ENCODE measurements at regions not wholly inside any gene's neighbourhood (a gene's known extent, or its start where the extent isn't known, plus 50 kb on each side); places are given as distances from the start of the nearest gene placed in this dataset.
"Not testable (repeated sequence)": the region's sequence is repeated elsewhere in the genome, so short reads cannot be mapped to it uniquely, and the experiment has no call there.

DNA sequence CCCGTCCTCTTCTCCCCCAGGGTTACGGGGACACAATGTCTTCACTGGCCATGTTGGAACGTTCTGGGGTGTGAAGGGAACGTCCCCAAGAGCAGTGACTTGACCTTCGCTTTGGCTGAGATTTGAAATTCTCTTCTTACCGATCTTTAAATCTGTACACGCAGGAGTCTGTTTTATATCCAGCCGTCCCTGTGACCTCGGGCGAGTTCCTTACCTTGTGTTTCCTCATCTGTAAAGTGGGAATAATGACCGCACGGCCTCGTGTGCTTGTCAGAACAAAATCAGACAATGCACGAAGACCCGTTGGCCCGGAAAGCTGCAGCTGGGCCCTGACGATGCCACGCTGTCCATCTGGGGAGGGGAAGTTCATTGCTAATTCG is 454.3 kb downstream of the PREX1 start:
- Mint-ChIP-seq H3K27ac (no peak overlapping the region), H3K9me3 (no peaks in the 10 kb centered on the region), H3K27me3 (peaks cover 5% of the 10 kb centered on the region), H3K4me3 (no peak overlapping the region), H3K4me1 (ENCODE audit: low read depth) (no peaks in the 10 kb centered on the region), H3K36me3 (ENCODE audit: low read depth) (no peaks in the 10 kb centered on the region)
- no peak for DNase-seq
- ChIA-PET POLR2A (no interaction called here), CTCF (no interaction called here)
- TF ChIP-seq, protein P1, sequence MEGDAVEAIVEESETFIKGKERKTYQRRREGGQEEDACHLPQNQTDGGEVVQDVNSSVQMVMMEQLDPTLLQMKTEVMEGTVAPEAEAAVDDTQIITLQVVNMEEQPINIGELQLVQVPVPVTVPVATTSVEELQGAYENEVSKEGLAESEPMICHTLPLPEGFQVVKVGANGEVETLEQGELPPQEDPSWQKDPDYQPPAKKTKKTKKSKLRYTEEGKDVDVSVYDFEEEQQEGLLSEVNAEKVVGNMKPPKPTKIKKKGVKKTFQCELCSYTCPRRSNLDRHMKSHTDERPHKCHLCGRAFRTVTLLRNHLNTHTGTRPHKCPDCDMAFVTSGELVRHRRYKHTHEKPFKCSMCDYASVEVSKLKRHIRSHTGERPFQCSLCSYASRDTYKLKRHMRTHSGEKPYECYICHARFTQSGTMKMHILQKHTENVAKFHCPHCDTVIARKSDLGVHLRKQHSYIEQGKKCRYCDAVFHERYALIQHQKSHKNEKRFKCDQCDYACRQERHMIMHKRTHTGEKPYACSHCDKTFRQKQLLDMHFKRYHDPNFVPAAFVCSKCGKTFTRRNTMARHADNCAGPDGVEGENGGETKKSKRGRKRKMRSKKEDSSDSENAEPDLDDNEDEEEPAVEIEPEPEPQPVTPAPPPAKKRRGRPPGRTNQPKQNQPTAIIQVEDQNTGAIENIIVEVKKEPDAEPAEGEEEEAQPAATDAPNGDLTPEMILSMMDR (IDR thresholded peaks at IDR 0.05) = no peak
- intact Hi-C loops (cut with micrococcal nuclease) = no loop called here
- ATAC-seq = no peak

DNA sequence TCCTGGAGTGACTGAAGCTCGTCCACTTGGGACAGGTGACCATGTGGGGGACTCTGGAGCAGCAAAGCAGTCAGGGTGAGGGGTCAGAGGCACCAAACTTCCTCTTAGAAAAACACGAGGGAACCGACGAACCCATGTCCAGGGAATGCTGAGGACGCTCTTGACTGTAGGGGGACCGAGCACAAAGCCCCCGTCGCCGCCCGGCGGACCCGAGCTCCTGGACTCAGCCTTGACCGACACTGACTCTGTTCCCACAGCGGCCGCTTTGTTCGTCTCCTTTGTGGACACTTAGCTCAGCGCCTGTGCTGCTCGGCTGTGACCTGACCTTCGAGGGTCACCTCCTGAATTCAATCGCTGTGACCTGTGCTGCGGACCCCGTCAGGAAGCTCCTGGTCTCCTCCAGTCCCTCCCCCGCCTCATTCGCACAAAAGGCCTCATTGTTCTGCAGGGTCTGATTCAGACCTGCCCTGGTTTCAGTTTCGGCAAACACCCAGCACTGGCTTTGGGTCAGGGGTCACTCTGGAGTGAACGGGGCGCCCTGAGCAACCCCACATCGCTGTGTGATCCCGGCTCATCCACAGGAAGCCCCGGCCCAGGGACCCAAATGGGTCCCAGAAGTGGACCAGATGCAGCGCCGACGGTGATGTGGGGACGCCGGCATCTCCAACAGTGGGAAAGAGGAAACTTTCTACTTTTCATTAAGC is 454.8 kb downstream of the PREX1 start:
- not testable (repeated sequence) for H3K27ac Mint-ChIP-seq, ATAC-seq

DNA sequence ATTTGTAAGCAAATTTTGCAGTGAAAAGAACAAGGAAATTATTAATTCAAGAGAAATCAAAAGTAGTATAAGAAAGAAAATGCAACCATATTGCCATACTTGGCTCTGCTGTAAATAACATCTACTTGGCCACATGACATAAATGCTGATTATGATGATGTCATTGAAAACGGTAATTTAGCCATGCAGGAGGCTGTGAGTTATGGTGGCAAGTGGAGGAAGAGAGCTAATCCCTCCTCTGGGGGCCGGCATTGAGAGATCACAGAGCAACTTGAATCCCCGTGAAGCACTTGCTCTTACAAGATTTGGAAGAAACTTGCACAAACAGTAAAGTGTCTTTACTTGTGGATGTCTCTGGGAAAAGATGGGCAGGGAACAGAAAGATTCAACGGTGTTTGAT is 456.6 kb downstream of the PREX1 start:
- ChIA-PET CTCF (no interaction called here), POLR2A (no interaction called here)
- H3K36me3 Mint-ChIP-seq (ENCODE audit: low read depth) = no peaks in the 10 kb centered on the region
- no peak for ATAC-seq
- intact Hi-C loops (cut with micrococcal nuclease) = no loop called here
- peaks cover 9% of the 10 kb centered on the region for H3K27me3 Mint-ChIP-seq
- no peak for DNase-seq
- H3K4me3 Mint-ChIP-seq = no peak overlapping the region
- TF ChIP-seq, protein P1 (IDR thresholded peaks at IDR 0.05) = no peak
- H3K4me1 Mint-ChIP-seq (ENCODE audit: low read depth) = peaks cover 9% of the 10 kb centered on the region
- H3K9me3 Mint-ChIP-seq = no peaks in the 10 kb centered on the region
- no peak overlapping the region for H3K27ac Mint-ChIP-seq

More for the DNA sequence above, 454.8 kb downstream of the PREX1 start:
- H3K4me1 Mint-ChIP-seq (ENCODE audit: low read depth); POLR2A ChIA-PET; intact Hi-C loops (cut with micrococcal nuclease); CTCF ChIA-PET; H3K27me3 Mint-ChIP-seq; H3K36me3 Mint-ChIP-seq (ENCODE audit: low read depth); DNase-seq; H3K4me3 Mint-ChIP-seq; H3K9me3 Mint-ChIP-seq: not testable (repeated sequence)

DNA sequence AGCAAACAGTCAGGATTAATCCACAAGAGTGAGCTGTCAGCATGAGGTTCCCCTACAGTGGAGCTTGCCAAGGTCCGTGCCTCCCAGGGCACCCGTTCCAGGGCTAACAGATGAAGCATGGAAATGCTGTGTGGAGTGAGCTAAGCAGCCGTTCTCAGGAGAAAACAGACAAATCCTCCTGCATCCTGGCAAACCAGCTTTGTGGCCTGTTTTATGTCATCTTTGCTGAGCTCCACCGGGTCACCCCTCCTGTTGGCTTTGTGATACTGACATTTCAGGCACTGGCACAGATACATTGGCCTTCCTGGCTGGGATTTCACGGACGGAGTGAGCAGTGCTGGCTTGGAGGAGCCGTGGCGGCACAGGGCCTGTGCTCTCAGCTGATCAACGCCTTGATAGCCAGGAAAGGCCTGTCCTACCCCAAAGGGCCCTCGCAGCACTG is 459.2 kb downstream of the PREX1 start:
- H3K4me3 Mint-ChIP-seq; POLR2A ChIA-PET; DNase-seq; ATAC-seq; H3K36me3 Mint-ChIP-seq (ENCODE audit: low read depth); intact Hi-C loops (cut with micrococcal nuclease); H3K9me3 Mint-ChIP-seq; CTCF ChIA-PET; H3K4me1 Mint-ChIP-seq (ENCODE audit: low read depth); H3K27ac Mint-ChIP-seq: not testable (repeated sequence)
- peaks cover 10% of the 10 kb centered on the region for H3K27me3 Mint-ChIP-seq

DNA sequence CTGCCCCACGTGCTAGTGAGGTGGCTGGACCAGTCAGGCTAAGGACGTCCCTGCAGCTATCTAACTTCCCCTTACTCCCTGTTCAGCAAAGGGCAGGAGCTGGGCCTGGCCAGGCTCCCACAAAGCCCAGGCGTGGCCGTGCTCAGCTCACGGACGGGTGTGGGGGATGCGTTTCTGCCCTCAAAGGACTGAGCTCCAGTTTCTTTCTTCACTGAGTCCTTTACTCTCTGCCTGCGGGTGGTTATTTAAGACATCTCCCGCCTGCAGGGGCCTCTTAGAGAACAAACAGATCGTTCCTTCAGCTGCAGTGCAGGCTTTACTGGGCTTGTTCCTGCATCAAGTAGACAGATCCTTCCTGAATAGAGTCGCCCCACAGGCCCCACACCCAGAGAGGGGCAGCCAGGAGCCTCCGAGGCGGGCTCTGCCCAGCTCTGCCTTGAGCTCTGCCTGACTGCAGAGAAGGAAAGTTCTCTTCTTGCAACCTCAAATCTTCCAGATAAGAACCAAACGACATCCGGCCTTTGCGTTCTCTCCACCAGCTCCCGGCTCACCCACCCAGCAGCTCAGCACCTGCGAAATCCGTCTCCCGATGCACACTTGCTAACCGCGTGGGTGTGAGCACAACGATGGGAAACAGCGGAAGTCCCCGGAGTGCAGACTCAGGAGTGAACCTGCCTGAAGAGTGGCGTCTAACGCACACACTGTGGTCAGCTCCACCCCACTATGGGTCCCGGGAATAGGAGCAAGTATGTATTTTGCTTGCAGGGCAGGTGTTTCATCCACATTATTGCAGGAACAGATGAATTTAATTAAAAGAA is 460.0 kb downstream of the PREX1 start:
- peak; percentile 51 for ATAC-seq
- H3K4me1 Mint-ChIP-seq (ENCODE audit: low read depth) = not testable (repeated sequence)

DNA sequence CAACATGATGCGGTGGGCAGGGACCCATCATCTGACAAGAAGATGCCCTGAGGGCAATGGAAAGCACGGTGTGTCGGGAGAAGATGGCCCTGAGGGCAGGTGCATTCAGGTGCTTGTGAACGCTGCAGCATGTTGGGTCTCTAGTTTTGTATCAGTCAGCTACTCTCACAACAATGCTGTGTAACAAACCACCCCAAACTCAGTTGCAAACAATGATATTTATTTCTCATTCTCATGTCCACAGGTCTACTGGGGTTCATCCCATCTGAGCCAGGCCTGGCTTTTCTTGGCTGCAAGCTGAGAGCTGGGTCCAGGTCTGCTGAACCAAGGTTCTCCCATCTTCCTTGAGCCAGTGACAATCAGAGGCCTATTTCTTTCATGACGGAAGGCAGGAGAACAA is 461.6 kb downstream of the PREX1 start:
- ATAC-seq (no peak), DNase-seq (no peak)
- no peak overlapping the region for H3K27ac Mint-ChIP-seq
- TF ChIP-seq, protein P1 (IDR thresholded peaks at IDR 0.05) = no peak
- intact Hi-C loops (cut with micrococcal nuclease) = no loop called here
- no peak overlapping the region for H3K4me3 Mint-ChIP-seq
- POLR2A ChIA-PET = no interaction called here
- CTCF ChIA-PET = no interaction called here
- peaks cover 8% of the 10 kb centered on the region for H3K27me3 Mint-ChIP-seq
- H3K4me1 Mint-ChIP-seq (ENCODE audit: low read depth) = peaks cover 9% of the 10 kb centered on the region
- no peaks in the 10 kb centered on the region for H3K36me3 Mint-ChIP-seq (ENCODE audit: low read depth)
- peaks cover 3% of the 10 kb centered on the region for H3K9me3 Mint-ChIP-seq

More for the DNA sequence above, 460.0 kb downstream of the PREX1 start:
- CTCF ChIA-PET; H3K36me3 Mint-ChIP-seq (ENCODE audit: low read depth); intact Hi-C loops (cut with micrococcal nuclease); H3K27me3 Mint-ChIP-seq; POLR2A ChIA-PET; H3K4me3 Mint-ChIP-seq; H3K9me3 Mint-ChIP-seq; H3K27ac Mint-ChIP-seq: not testable (repeated sequence)
- DNase-seq = peak; percentile 1
